Naive thymus-derived CD4-positive, alpha-beta T cell (primary cell): ENCODE measurements at regions not wholly inside any gene's neighbourhood (a gene's known extent, or its start where the extent isn't known, plus 50 kb on each side); places are given as distances from the start of the nearest gene placed in this dataset.

Source experiments
- ATAC-seq: fragments of 150-1000 bp; cut with Tn5 transposase; 2 replicates; pipeline ENCODE4 v1.10.0; 2021; ENCODE audit warnings: mild to moderate bottlenecking, moderate library complexity
- CTCF ChIA-PET: fragments of 350-600 bp; sonication (Branson Sonifier 250); formaldehyde crosslinking; loops from one replicate; lab custom pipeline; 2021; ENCODE audit warnings: antibody characterized with exemption; lab: Charles Lee
- POLR2A ChIA-PET: fragments of 350-600 bp; sonication (Branson Sonifier 250); formaldehyde crosslinking; loops from one replicate; lab custom pipeline; 2021; ENCODE audit warnings: antibody characterized with exemption, inconsistent platforms; lab: Charles Lee
- DNase-seq, 9 donors: peaks; one replicate each; pipeline versions ENCODE4 v3.0.0 to v3.0.0-alpha.2; 2020 to 2022; ENCODE audit warnings: mixed read lengths in 1 of 9
- H3K27ac ChIP-seq: one replicate; pipeline ENCODE4 v1.7.0; 2013; ENCODE audit warnings: mild to moderate bottlenecking, low read depth, low read length, moderate library complexity
- H3K27me3 ChIP-seq, 2 donors: one replicate each; pipeline ENCODE4 v1.7.0; 2013; ENCODE audit warnings: low read length in 2 of 2, mild to moderate bottlenecking in 2 of 2, moderate library complexity in 2 of 2; ENCODE audit not compliant: control insufficient read depth in 2 of 2, insufficient read depth in 2 of 2
- H3K36me3 ChIP-seq, 3 experiments: 1 replicate in 2 of 3; 2 replicates in 1 of 3; pipeline ENCODE4 v1.7.0; 2013; ENCODE audit warnings: low read length in 3 of 3, mild to moderate bottlenecking in 3 of 3, moderate library complexity in 1 of 3; ENCODE audit not compliant: insufficient read depth in 3 of 3, control insufficient read depth in 2 of 3
- H3K4me1 ChIP-seq, 2 donors: one replicate each; pipeline ENCODE4 v1.7.0; 2013; ENCODE audit warnings: low read length in 2 of 2, mild to moderate bottlenecking in 2 of 2, moderate library complexity in 1 of 2; ENCODE audit not compliant: control insufficient read depth in 2 of 2, insufficient read depth in 2 of 2
- H3K4me3 ChIP-seq: 2 replicates; pipeline ENCODE4 v1.7.0; 2013; ENCODE audit warnings: mild to moderate bottlenecking, low read length
- H3K9me3 ChIP-seq, 3 experiments: 1 replicate in 2 of 3; 2 replicates in 1 of 3; pipeline ENCODE4 v1.7.0; 2013; ENCODE audit warnings: low read length in 3 of 3; ENCODE audit not compliant: control insufficient read depth in 2 of 3
- H3K27ac Mint-ChIP-seq, 9 donors: one replicate each; pipeline ENCODE4 v1.8.0; 2020 to 2022; ENCODE audit warnings: mixed read lengths in 9 of 9, mild to moderate bottlenecking in 8 of 9, moderate library complexity in 5 of 9, inconsistent platforms in 2 of 9
- H3K27me3 Mint-ChIP-seq, 5 donors: one replicate each; pipeline ENCODE4 v1.8.0; 2021 to 2022; ENCODE audit warnings: mixed read lengths in 5 of 5, mild to moderate bottlenecking in 1 of 5
- H3K36me3 Mint-ChIP-seq, 5 donors: one replicate each; pipeline ENCODE4 v1.8.0; 2020 to 2022; ENCODE audit warnings: mixed read lengths in 5 of 5, mild to moderate bottlenecking in 3 of 5, inconsistent platforms in 1 of 5
- H3K4me1 Mint-ChIP-seq, 7 donors: one replicate each; pipeline ENCODE4 v1.8.0; 2020 to 2022; ENCODE audit warnings: mixed read lengths in 7 of 7, mild to moderate bottlenecking in 3 of 7, inconsistent platforms in 1 of 7
- H3K4me3 Mint-ChIP-seq, 10 donors: one replicate each; pipeline ENCODE4 v1.8.0; 2020 to 2022; ENCODE audit warnings: mild to moderate bottlenecking in 10 of 10, mixed read lengths in 10 of 10, moderate library complexity in 6 of 10, inconsistent platforms in 2 of 10
- H3K9me3 Mint-ChIP-seq, 11 donors: one replicate each; pipeline ENCODE4 v1.8.0; 2020 to 2022; ENCODE audit warnings: mixed read lengths in 11 of 11, mild to moderate bottlenecking in 4 of 11, inconsistent platforms in 1 of 11, moderate library complexity in 1 of 11
- intact Hi-C, 2 donors: fragments of 100-400 bp; cut with micrococcal nuclease; formaldehyde crosslinking; loops; one replicate each; pipeline ENCODE4 v1.15.1; 2023

DNA sequence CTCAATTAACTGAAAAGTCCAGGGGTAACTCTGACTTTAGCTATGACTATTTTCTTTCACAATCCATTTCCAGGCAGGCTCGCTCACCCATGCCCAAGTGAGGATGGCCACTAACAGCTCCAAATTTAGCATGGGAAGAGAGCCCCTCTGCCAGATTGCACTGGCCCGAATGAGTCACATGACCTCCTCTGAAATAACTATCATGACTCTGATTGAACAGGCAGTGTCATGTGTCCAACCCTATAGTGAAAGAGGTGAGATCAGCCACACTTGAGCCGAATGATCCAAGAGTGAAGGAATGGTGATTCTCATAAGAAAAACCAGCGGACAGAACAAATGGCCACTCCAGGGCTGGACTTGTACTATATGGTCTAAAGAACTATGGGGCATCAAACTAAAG lies 242.3 kb downstream of the NSG2 start:
- Mint-ChIP-seq H3K36me3 (no peaks in the 10 kb centered on the region), H3K27ac (no peak overlapping the region), H3K4me3 (no peak overlapping the region), H3K4me1 (no peaks in the 10 kb centered on the region), H3K27me3 (peaks cover 0 to 24% (median 16%) of the 10 kb centered on the region in 5 donors), H3K9me3 (peaks cover 0 to 14% (median 2%) of the 10 kb centered on the region in 11 donors)
- Histone ChIP-seq H3K4me3 (no peak overlapping the region), H3K27ac (no peak overlapping the region), H3K27me3 (no peaks in the 10 kb centered on the region), H3K9me3 (no peaks in the 10 kb centered on the region), H3K4me1 (no peaks in the 10 kb centered on the region), H3K36me3 (no peaks in the 10 kb centered on the region)
- no peak for ATAC-seq
- intact Hi-C loops, result no loop called here
- ChIA-PET POLR2A (no interaction called here), CTCF (no interaction called here)
- DNase-seq, result no peak

DNA sequence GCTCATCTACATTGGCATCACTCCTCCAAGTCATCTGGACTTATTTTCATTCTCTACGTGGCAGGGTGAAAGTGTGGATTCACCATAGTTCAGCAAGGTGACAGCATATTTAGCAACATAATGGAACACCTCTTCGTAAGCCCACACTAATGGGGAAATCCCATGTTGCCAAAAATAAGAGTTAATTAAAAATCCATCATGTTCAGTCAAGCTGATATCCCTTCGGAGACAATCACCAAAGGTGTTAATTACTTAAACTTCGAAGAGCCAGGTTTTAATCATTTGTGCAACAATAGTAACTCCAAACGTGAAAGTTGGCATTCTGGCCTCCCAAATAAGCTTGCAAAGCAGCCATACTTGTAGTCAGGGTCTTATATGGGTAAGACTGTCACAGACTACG lies 242.9 kb downstream of the NSG2 start:
- peaks cover 0 to 20% (median 10%) of the 10 kb centered on the region in 5 donors for H3K27me3 Mint-ChIP-seq

DNA sequence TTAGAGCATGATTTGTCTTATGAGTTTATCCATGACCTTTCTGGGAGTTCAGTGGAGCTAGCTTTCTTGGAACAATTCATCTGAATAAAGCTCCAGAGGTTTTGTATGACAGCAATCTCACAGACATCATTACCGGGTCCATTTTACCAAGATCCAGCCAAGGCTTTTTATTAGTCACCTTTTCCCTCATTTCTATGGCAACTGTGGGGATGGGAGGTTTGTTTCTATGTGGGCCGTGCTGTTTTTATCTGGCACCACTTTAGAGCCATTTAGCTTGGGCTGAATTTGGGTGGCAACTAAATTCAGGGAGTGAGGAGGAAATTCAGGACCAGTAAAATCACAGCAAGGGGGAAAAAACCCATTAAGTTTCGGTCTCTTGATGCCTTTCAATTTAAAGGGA lies 245.7 kb downstream of the NSG2 start:
- Mint-ChIP-seq H3K4me1 (no peaks in the 10 kb centered on the region), H3K27me3 (peaks cover 0 to 11% (median 4%) of the 10 kb centered on the region in 5 donors), H3K36me3 (peaks cover 0 to 9% (median 0%) of the 10 kb centered on the region in 5 donors), H3K9me3 (peaks cover 0 to 17% (median 5%) of the 10 kb centered on the region in 11 donors), H3K27ac (no peak overlapping the region), H3K4me3 (no peak overlapping the region)
- no peak overlapping the region for H3K27ac ChIP-seq
- POLR2A ChIA-PET, result no interaction called here
- H3K36me3 ChIP-seq, result no peaks in the 10 kb centered on the region
- H3K9me3 ChIP-seq, result no peaks in the 10 kb centered on the region
- intact Hi-C loops, result no loop called here
- no peak overlapping the region for H3K4me3 ChIP-seq
- ATAC-seq (no peak), DNase-seq (no peak)
- H3K4me1 ChIP-seq, result no peaks in the 10 kb centered on the region
- CTCF ChIA-PET, result interaction anchor here (0.6 kb wide), 1 partner anchor 20 kb away, joined by 3 read pairs; no protein-coding TSS in a partner anchor
- no peaks in the 10 kb centered on the region for H3K27me3 ChIP-seq

More for the DNA sequence above, 242.9 kb downstream of the NSG2 start:
- Histone ChIP-seq H3K9me3 (no peaks in the 10 kb centered on the region), H3K4me3 (no peak overlapping the region), H3K27me3 (no peaks in the 10 kb centered on the region), H3K36me3 (no peaks in the 10 kb centered on the region), H3K27ac (no peak overlapping the region), H3K4me1 (no peaks in the 10 kb centered on the region)
- ChIA-PET POLR2A (no interaction called here), CTCF (no interaction called here)
- no peaks in the 10 kb centered on the region for H3K4me1 Mint-ChIP-seq
- peaks cover 0 to 3% (median 0%) of the 10 kb centered on the region in 5 donors for H3K36me3 Mint-ChIP-seq
- intact Hi-C loops, result no loop called here
- peaks cover 0 to 14% (median 3%) of the 10 kb centered on the region in 11 donors for H3K9me3 Mint-ChIP-seq
- no peak overlapping the region for H3K4me3 Mint-ChIP-seq
- ATAC-seq, result no peak
- no peak for DNase-seq
- H3K27ac Mint-ChIP-seq, result no peak overlapping the region

DNA sequence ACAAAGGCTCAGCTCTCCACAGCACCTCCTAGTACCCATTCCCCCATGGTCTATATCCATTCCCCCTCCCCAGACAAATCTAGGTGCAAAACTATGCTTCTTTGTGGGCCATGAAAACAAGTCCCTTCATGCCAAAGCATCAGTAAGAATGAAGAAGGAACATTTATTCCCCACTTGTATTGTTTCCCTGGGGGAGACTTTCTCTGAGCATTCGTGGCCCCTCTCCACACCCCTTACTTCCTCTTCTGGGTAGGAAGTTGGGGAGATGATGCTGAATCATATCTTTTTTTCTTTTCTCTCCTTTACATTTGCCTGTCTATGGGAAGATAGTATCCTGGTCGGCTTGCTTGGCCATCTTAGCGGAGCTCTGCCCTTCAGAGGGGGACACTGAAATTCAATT lies 246.8 kb downstream of the NSG2 start:
- intact Hi-C loops, result no loop called here
- H3K4me3 Mint-ChIP-seq, result no peak overlapping the region
- no peak overlapping the region for H3K4me3 ChIP-seq
- peaks cover 0 to 17% (median 4%) of the 10 kb centered on the region in 11 donors for H3K9me3 Mint-ChIP-seq
- DNase-seq (no peak), ATAC-seq (no peak)
- CTCF ChIA-PET, result no interaction called here
- H3K4me1 ChIP-seq, result no peaks in the 10 kb centered on the region
- H3K36me3 ChIP-seq, result no peaks in the 10 kb centered on the region
- peaks cover 0 to 9% (median 0%) of the 10 kb centered on the region in 5 donors for H3K36me3 Mint-ChIP-seq
- H3K27me3 ChIP-seq, result no peaks in the 10 kb centered on the region
- H3K4me1 Mint-ChIP-seq, result no peaks in the 10 kb centered on the region
- no peak overlapping the region for H3K27ac ChIP-seq
- H3K27me3 Mint-ChIP-seq, result peaks cover 0 to 11% (median 4%) of the 10 kb centered on the region in 5 donors
- no peaks in the 10 kb centered on the region for H3K9me3 ChIP-seq
- POLR2A ChIA-PET, result no interaction called here
- no peak overlapping the region for H3K27ac Mint-ChIP-seq

DNA sequence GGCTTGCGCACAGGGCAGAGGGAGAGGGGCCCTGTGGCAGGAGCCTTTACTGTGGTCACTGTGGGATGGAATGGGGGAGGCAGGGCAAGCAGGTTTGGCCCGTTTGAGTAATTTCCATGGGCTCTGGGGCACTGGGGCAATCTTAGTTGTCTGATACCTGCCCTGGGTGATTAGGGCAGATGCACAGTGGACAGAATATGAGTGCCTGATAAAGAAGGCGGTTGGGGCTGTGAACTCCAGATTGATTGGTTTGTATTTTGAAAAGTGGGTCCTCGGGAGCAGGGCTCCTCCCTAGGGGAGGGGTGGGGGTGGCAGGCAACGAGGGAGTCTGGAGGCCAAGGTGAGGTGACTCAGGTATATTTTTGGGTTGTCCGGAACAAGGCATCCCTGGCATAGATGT lies 247.5 kb downstream of the NSG2 start:
- DNase-seq (no peak), ATAC-seq (no peak)
- peaks cover 0 to 11% (median 4%) of the 10 kb centered on the region in 5 donors for H3K27me3 Mint-ChIP-seq
- Histone ChIP-seq H3K4me3 (no peak overlapping the region), H3K27ac (no peak overlapping the region), H3K9me3 (no peaks in the 10 kb centered on the region), H3K27me3 (no peaks in the 10 kb centered on the region), H3K36me3 (no peaks in the 10 kb centered on the region), H3K4me1 (no peaks in the 10 kb centered on the region)
- no peak overlapping the region for H3K27ac Mint-ChIP-seq
- peaks cover 0 to 9% (median 0%) of the 10 kb centered on the region in 5 donors for H3K36me3 Mint-ChIP-seq
- peaks cover 0 to 19% (median 4%) of the 10 kb centered on the region in 11 donors for H3K9me3 Mint-ChIP-seq
- ChIA-PET CTCF (no interaction called here), POLR2A (no interaction called here)
- intact Hi-C loops, result no loop called here
- H3K4me3 Mint-ChIP-seq, result no peak overlapping the region
- no peaks in the 10 kb centered on the region for H3K4me1 Mint-ChIP-seq

DNA sequence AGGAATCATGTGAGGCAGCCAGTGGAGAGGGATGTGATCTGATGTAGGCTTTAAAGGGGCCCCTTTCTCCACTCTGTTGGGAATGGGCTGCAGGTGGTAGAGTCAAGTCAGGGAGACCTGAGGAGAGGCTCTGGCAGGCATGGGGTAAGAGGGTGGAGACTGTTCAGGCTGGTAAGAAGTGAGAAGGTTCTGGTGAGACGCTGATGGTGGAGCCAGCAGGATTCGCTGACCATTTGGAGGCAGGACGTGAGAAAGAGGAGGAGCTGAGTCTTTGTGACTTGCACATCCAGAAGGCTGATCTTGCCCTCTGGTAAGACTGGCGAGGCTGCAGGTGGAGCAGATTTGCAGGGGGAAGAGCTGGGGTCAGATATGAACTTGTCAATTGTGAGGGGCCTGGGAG lies 248.0 kb downstream of the NSG2 start:
- no peaks in the 10 kb centered on the region for H3K36me3 ChIP-seq
- peaks cover 0 to 24% (median 6%) of the 10 kb centered on the region in 11 donors for H3K9me3 Mint-ChIP-seq
- H3K4me1 Mint-ChIP-seq, result no peaks in the 10 kb centered on the region
- H3K27me3 ChIP-seq, result no peaks in the 10 kb centered on the region
- POLR2A ChIA-PET, result no interaction called here
- H3K27me3 Mint-ChIP-seq, result peaks cover 0 to 13% (median 4%) of the 10 kb centered on the region in 5 donors
- DNase-seq (no peak), ATAC-seq (no peak)
- H3K27ac Mint-ChIP-seq, result no peak overlapping the region
- no peaks in the 10 kb centered on the region for H3K9me3 ChIP-seq
- peaks cover 0 to 9% (median 0%) of the 10 kb centered on the region in 5 donors for H3K36me3 Mint-ChIP-seq
- intact Hi-C loops, result no loop called here
- no peaks in the 10 kb centered on the region for H3K4me1 ChIP-seq
- H3K4me3 ChIP-seq, result no peak overlapping the region
- CTCF ChIA-PET, result no interaction called here
- H3K27ac ChIP-seq, result no peak overlapping the region
- H3K4me3 Mint-ChIP-seq, result no peak overlapping the region

DNA sequence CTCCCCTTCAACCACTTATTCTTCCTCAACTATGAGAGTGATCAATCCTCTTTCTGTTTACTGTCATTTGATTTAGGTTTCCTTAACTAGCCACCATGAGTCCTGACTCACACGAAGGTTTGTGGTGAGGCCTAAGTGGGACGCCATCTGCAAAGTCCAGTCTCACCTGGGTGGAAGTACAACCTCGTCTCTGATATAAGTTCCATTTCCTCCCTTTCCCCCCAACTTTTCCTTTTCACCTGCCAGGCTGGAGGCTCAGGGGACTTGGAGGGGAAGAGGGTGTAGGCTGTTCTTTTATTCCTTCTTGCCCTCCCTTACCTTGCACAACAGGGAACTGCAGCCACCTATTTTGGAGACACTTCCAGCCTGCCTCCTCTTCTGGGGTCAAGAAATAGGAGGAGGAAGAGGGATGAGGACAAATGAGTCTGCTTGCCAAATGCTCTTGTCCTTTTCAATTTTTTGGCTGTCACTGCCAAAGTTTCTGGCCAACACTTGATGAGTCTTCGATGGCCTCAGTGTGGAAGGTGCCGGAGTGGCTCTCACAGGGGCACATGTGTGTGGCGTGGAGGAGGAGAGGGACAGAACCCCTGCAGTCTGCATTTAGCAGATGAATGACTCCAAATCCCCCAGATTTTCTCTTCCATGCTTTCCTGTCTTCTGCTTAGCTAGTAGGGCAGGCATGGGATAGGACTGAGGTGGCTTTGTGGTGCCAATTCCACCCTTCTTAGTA lies 249.6 kb downstream of the NSG2 start:
- Mint-ChIP-seq H3K9me3 (peaks cover 0 to 22% (median 9%) of the 10 kb centered on the region in 11 donors), H3K27ac (no peak overlapping the region), H3K27me3 (peaks cover 0 to 29% (median 5%) of the 10 kb centered on the region in 5 donors), H3K4me3 (no peak overlapping the region), H3K4me1 (no peaks in the 10 kb centered on the region), H3K36me3 (peaks cover 0 to 9% (median 0%) of the 10 kb centered on the region in 5 donors)
- no peaks in the 10 kb centered on the region for H3K9me3 ChIP-seq
- H3K4me1 ChIP-seq, result no peaks in the 10 kb centered on the region
- H3K36me3 ChIP-seq, result no peaks in the 10 kb centered on the region
- H3K4me3 ChIP-seq, result no peak overlapping the region
- no peak for DNase-seq
- CTCF ChIA-PET, result no interaction called here
- intact Hi-C loops, result no loop called here
- POLR2A ChIA-PET, result interaction anchor here (0.5 kb wide), 1 partner anchor 1316 kb away, joined by 3 read pairs; no protein-coding TSS in a partner anchor
- ATAC-seq, result no peak
- no peak overlapping the region for H3K27ac ChIP-seq
- no peaks in the 10 kb centered on the region for H3K27me3 ChIP-seq
